ENCODE measurements at regions not wholly inside any gene's neighbourhood (a gene's known extent, or its start where the extent isn't known, plus 50 kb on each side); places are given as distances from the start of the nearest gene placed in this dataset.

DNA sequence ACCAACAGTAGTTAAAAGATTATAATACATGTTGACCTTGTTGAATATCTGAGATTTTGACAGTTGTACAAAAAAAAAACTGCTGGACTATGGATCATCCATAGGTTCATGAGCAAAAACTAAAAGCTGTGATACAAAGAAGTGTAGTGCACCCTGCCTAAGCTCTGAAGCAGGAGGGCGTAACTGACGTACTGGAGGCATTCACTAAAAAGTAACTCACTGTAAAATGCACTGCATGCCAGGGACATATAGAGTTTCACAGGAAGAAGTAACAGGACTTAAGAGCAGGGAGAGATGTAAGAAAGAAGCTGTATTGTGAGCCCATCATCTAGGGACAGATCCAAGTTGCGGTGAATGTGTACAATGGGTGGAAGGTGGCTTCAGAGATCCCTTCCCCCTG, 177.9 kb downstream of the IRS2 start:
- no peak for TF ChIP-seq POLR2A (IDR thresholded peaks at IDR 0.05)
- TF ChIP-seq CTCF (IDR thresholded peaks at IDR 0.05), result no peak

Measured in vagina (tissue), 2 donors.